GM11168 (cell line): ENCODE measurements at regions not wholly inside any gene's neighbourhood (a gene's known extent, or its start where the extent isn't known, plus 50 kb on each side); places are given as distances from the start of the nearest gene placed in this dataset.
"Not testable (repeated sequence)": the region's sequence is repeated elsewhere in the genome, so short reads cannot be mapped to it uniquely, and the experiment has no call there.

Experiments used
- in situ Hi-C: fragments of 300-500 bp; cut with MboI; formaldehyde crosslinking; loops from one replicate; pipeline ENCODE4 v1.12.0; 2022; ENCODE audit warnings: low sequenced_read_pairs; ENCODE audit not compliant: unreplicated experiment

- in situ Hi-C loops = no loop called here
Observed at GRCh38 chr5:136517755-136518154, 152.4 kb upstream of the TRPC7 start.

- in situ Hi-C loops = no loop called here
Observed at GRCh38 chr5:136516637-136517036, 151.3 kb upstream of the TRPC7 start.

- in situ Hi-C loops = no loop called here
Observed at GRCh38 chr5:136513430-136513829, 148.1 kb upstream of the TRPC7 start.

DNA sequence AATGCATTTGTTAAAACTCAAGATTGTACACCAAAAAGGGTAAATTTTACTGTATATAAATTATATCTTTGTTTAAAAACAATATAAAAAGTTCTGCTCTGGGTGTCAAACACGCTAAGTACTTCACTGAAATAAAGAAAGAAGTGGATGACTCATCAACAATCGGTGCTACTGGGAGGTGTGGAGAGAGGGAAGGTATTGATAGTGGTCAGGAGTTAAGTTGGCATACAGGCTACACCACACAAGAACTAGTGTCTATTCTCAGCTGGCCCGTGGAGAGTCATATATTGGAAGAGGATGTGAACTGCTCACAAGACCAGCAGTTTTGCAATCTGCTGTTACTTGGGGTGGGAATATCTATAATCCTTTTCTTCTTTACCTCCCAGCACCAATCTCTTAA, 145.7 kb upstream of the TRPC7 start:
- in situ Hi-C loops = no loop called here

DNA sequence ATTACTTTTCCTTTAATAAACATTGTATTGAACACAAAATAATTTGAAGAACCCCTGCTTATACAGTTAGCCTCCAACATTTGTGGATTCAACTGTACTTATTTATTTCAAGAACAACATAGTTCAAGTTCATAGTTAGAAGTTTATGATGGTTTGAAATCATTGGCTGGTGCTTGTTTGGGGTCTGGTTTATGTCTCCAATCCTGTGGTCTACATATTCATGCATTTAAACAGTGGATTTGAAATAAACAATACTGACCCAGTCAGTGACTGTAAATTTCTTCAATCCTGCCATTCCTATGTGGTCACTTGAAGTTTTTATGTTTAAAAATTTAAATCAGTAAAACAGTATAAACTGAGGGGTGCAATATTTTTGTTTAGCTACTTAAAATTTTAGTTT, 145.1 kb upstream of the TRPC7 start:
- in situ Hi-C loops = no loop called here

DNA sequence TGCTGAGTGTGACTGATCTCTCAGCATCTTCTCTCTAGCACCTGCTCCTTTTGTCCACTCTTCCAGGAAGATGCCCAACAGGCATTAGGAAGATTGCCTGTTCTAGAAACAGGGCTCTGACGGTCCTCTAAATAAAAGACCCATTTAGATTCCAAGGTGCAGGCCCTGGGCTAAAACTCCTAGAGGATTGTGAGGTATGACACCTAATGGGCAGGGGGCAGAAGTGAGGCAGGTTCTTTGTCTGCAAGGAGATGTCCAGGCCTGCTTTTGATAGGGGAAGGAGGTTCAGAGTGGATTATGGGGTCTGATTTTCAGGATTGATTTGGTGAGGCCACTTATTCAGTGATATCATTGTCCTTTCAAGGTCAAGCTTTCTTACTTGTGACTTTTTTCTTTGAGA, 140.8 kb upstream of the TRPC7 start:
- in situ Hi-C loops = no loop called here

GRCh38 chr5:136501133-136501532, 135.8 kb upstream of the TRPC7 start:
- in situ Hi-C loops = no loop called here

- in situ Hi-C loops = no loop called here
Observed at GRCh38 chr5:136492587-136492986, 127.2 kb upstream of the TRPC7 start.

DNA sequence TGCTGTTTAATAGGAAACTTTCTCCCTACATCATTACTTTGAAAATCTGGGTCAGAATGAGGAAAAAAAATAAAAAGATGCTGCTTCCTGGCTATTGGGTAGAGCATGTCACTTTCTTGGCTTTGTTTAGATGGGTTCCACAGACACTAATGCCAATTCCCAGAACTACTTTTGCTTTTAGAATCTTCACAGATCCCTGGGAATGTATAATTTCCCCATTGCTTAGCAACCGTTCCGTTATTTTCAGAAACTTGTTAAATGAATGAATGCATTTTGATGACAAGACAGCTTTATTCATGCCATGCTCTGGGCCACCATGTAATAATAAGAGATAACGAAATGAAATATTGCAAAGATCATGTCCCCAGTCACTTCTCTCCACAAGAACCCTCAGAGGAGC, 126.5 kb upstream of the TRPC7 start:
- in situ Hi-C loops = no loop called here

GRCh38 chr5:136484808-136485325, 119.5 kb upstream of the TRPC7 start:
- in situ Hi-C loops = no loop called here

DNA sequence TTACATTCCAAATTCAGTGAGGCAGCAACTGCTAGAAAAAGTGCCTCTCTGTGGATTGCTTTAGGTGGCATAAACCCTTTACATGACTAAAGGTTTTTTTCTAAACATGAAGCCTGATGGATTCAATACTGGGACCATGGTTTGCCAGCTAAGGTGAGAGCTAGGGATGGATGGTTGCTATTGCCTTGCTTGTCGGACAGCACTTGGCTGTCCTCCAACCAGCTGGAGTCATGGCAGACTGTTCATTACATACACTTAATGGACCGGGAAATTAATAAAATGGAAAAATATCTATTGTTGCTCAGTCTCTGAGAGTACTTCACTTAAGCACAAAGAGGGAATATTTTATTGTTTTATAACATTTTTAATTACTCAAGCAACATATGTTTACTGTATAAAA, 116.9 kb upstream of the TRPC7 start:
- in situ Hi-C loops = no loop called here

DNA sequence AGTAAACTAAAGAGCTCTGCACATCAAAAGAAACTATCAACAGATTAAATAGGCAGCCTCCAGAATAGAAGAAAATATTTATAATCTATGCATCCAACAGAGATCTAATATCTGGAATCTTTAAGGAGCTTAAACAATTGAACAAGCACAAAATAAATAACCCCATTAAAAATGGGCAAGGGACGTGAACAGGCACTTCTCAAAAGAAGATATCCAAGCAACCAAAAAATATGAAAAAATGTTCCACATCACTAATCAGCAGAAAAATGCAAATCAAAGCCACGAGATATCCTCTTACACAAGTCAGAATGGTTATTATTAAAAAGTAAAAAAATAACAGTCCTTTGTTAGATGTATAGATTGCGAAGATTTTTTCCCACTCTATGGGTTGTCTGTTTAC, 109.1 kb upstream of the TRPC7 start:
- in situ Hi-C loops = no loop called here

GRCh38 chr5:136467632-136468031, 102.3 kb upstream of the TRPC7 start:
- in situ Hi-C loops = no loop called here

- in situ Hi-C loops = no loop called here
Observed at GRCh38 chr5:136466041-136466415, 100.7 kb upstream of the TRPC7 start.

GRCh38 chr5:136458481-136458880, 93.1 kb upstream of the TRPC7 start:
- in situ Hi-C loops = no loop called here

DNA sequence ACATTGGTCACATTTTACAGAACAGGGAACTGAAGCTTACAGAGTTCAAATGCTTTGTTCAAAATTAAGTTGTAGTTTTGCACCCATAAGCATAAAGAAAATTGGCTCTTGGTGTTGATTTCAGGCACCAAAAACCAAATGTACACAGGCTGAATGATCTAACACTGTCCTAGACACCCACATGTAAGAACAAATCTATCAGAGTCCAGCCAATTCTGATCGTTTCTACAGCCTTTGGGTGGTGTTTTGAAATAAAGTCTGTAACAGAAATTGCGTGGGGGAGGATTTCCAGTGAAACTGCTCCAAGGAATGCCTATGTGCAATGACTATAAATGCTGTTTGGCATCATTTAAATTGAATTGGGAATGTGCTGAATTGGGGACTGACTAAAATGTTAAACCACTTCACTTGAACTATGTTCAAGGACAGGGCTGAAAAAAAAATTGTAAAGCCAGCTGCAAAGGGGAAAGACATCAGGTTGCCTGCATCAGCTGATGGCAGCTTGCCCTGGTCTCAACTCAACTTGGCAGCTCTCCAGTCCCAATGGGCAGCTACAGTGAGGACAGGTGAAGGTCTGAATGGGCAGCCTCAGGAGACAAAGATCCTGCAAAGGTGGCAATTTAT, 92.2 kb upstream of the TRPC7 start:
- in situ Hi-C loops = no loop called here

DNA sequence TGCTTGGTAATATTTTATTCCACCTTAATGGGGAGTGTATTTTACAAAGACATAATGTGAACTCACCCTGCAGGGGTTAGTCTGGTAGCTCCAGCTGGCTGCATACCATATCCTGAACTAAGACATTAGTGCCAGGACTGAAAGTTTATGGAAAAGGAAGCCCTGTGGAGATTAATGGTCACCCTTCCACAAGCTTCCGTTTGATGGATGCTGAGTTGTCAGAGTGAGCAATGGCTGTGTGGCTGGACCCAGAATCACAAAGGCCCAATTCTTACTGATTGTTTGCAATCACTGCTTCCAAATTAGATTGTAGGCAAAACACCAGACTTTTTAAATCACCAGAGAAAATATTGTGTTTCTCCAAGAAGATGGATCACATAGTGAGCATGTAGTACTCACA, 90.1 kb upstream of the TRPC7 start:
- in situ Hi-C loops = no loop called here

DNA sequence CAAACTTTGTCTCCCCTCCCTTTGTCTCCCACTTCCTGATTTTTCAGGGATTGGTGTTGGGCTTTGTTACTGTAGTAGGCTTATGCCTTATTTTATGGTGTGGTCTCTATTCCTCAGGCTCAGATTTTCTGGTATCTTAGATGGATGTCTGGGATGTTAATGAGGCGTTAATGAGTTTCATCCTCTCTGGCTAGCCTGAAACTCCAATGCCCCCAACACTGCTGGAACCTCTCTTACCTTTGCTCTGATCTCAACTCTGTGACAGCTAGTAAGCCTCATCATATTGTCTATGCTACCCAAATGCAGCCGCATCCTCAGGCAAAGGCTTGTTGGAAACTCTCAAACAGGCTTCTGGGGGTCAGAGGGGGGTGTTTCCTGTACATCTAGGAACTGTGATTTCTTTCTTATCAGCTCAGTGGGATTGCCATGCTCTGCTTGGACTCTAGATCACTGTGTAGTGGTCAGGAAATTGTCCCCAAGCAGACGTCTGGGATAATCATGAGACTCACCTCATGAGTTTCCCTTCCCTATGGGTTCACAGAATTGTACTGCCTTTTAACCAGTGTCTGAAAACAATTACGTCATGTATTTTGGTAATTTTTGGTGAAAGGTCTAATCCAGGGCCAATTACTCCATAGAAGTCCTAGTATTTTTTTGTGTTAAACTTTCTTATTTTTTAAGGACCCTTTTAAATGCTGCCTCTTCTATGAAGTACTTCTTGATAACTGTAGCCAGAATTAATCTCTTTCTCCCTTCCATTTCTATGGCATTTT, 88.8 kb upstream of the TRPC7 start:
- in situ Hi-C loops = no loop called here

GRCh38 chr5:136453199-136453598, 87.9 kb upstream of the TRPC7 start:
- in situ Hi-C loops = no loop called here

GRCh38 chr5:136447576-136447975, 82.2 kb upstream of the TRPC7 start:
- in situ Hi-C loops = not testable (repeated sequence)

GRCh38 chr5:136446565-136446964, 81.2 kb upstream of the TRPC7 start:
- in situ Hi-C loops = no loop called here

DNA sequence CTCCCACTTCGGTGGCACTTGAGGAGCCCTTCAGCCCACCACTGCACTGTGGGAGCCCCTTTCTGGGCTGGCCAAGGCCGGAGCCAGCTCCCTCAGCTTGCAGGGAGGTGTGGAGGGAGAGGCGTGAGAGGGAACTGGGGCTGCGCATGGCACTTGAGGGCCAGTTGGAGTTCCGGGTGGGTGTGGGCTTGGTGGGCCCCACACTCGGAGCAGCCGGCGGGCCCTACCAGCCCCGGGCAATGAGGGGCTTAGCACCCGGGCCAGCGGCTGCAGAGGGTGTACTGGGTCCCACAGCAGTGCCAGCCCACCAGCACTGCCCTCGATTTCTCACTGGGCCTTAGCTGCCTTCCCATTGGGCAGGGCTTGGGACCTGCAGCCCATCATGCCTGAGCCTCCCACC, 78.8 kb upstream of the TRPC7 start:
- in situ Hi-C loops = not testable (repeated sequence)
